PC-3 (cell line): ENCODE measurements at regions not wholly inside any gene's neighbourhood (a gene's known extent, or its start where the extent isn't known, plus 50 kb on each side); places are given as distances from the start of the nearest gene placed in this dataset.

Experiments
- ATAC-seq: fragments of 200-7000 bp; cut with Tn5 transposase; 2 replicates; pipeline ENCODE4 v1.9.1; 2020; ENCODE audit warnings: mild to moderate bottlenecking, moderate library complexity
- BruUV-seq: library from RNA; stranded (reverse); fragments of 400-500 nt; replicated peaks from 2 replicates; lab custom pipeline; 2021; lab: Mats Ljungman, UMichigan
- CTCF ChIA-PET: fragments of 300-600 bp; sonication (Branson Sonifier 250); formaldehyde crosslinking; loops from one replicate; lab custom pipeline; 2022; ENCODE audit warnings: antibody characterized with exemption; lab: Charles Lee
- POLR2A ChIA-PET: fragments of 300-600 bp; sonication (Branson Sonifier 250); formaldehyde crosslinking; loops from one replicate; lab custom pipeline; 2022; ENCODE audit warnings: antibody characterized with exemption; ENCODE audit not compliant: unreplicated experiment; lab: Charles Lee
- DNase-seq: peaks from one replicate; pipeline ENCODE4 v3.0.0-alpha.2; 2015
- H2AFZ ChIP-seq: fragments of 300-600 bp; sonication (generic); 2 replicates; pipeline ENCODE4 v1.6.0; 2016; ENCODE audit warnings: antibody characterized with exemption, low read length
- H3F3A ChIP-seq: fragments of 300-600 bp; sonication (generic); one replicate; pipeline ENCODE4 v1.6.0; 2017; ENCODE audit warnings: antibody characterized with exemption, low read length, control low read depth, mild to moderate bottlenecking; ENCODE audit not compliant: unreplicated experiment
- H3K27ac ChIP-seq: fragments of 300-600 bp; sonication (generic); 2 replicates; pipeline ENCODE4 v1.5.1; 2016; ENCODE audit warnings: mild to moderate bottlenecking, low read length
- H3K27me3 ChIP-seq: fragments of 300-600 bp; sonication (generic); 2 replicates; pipeline ENCODE4 v1.6.1; 2016; ENCODE audit warnings: low read length, mixed read lengths
- H3K36me3 ChIP-seq: fragments of 300-600 bp; sonication (generic); 2 replicates; pipeline ENCODE4 v1.6.1; 2016; ENCODE audit warnings: low read depth, mixed run types, low read length, mixed read lengths
- H3K4me1 ChIP-seq: fragments of 300-600 bp; sonication (generic); 2 replicates; pipeline ENCODE4 v1.5.1; 2016; ENCODE audit warnings: low read length; ENCODE audit not compliant: insufficient read depth
- H3K4me2 ChIP-seq: fragments of 300-600 bp; sonication (generic); 2 replicates; pipeline ENCODE4 v1.6.0; 2016; ENCODE audit warnings: low read length
- H3K4me3 ChIP-seq: fragments of 300-600 bp; sonication (generic); 2 replicates; pipeline ENCODE4 v1.5.1; 2016; ENCODE audit warnings: mild to moderate bottlenecking, low read length, mixed read lengths
- H3K79me2 ChIP-seq: fragments of 300-600 bp; sonication (generic); 2 replicates; pipeline ENCODE4 v1.6.1; 2017; ENCODE audit warnings: low read length, mixed read lengths
- H3K9ac ChIP-seq: fragments of 300-600 bp; sonication (generic); 2 replicates; pipeline ENCODE4 v1.6.0; 2016; ENCODE audit warnings: mild to moderate bottlenecking, low read length
- H3K9me2 ChIP-seq: fragments of 300-600 bp; sonication (generic); replicated peaks from 2 replicates; pipeline ENCODE4 v1.6.1; 2016; ENCODE audit warnings: mixed run types, low read length, mixed read lengths
- H3K9me3 ChIP-seq: fragments of 300-600 bp; sonication (generic); 2 replicates; pipeline ENCODE4 v1.6.1; 2016; ENCODE audit warnings: low read length, mixed read lengths
- H4K20me1 ChIP-seq: fragments of 300-600 bp; sonication (generic); 2 replicates; pipeline ENCODE4 v1.6.1; 2016; ENCODE audit warnings: low read length, mixed read lengths
- EZH2 ChIP-seq: fragments of 300-600 bp; sonication (generic); IDR thresholded peaks from one replicate; pipeline ENCODE4 v1.6.1; 2017; ENCODE audit warnings: antibody characterized with exemption, mild to moderate bottlenecking, low read length; ENCODE audit not compliant: unreplicated experiment
- EZH2phosphoT487 ChIP-seq: fragments of 300-600 bp; sonication (generic); IDR thresholded peaks from 2 replicates; pipeline ENCODE4 v1.6.1; 2018; ENCODE audit warnings: mild to moderate bottlenecking, antibody characterized with exemption, low read length, borderline replicate concordance
- intact Hi-C: fragments of 100-400 bp; cut with micrococcal nuclease; formaldehyde crosslinking; loops from 2 replicates; pipeline ENCODE4 v1.9.0; 2023
- TF ChIP-seq, protein P1 (sequence below): fragments of 300-600 bp; sonication (generic); conservative IDR thresholded peaks from 2 replicates; pipeline ENCODE4 v1.5.1; 2017; ENCODE audit warnings: antibody characterized with exemption, low read depth, mild to moderate bottlenecking, low read length

DNA sequence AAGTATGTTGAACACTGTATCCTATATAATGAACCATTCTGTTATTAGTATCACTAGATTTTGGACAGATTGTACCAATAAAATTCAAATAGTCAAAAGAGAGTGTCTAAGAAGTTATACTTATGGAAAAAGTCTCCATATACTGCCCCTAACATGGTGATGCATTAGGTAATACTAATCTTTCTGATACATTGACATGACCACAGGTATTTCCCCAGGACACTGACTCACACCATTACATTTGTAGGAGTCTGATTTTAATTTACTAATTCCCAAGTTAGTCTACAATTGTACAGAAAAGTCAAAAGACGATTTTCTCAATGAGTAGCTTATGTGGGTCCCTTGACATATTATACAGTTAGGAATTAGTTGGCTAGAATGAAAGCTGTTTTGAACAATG is 593.8 kb downstream of the ISL1 start:
- H3F3A ChIP-seq: no peaks in the 10 kb centered on the region
- no peaks in the 10 kb centered on the region for H3K27me3 ChIP-seq
- no peak overlapping the region for H3K4me2 ChIP-seq
- H3K79me2 ChIP-seq: no peaks in the 10 kb centered on the region
- DNase-seq: peak; percentile 2
- H3K9ac ChIP-seq: no peak overlapping the region
- CTCF ChIA-PET: no interaction called here
- ATAC-seq: no peak
- BruUV-seq: no TSS peak
- H3K9me2 ChIP-seq: no peaks in the 10 kb centered on the region
- H3K36me3 ChIP-seq: no peaks in the 10 kb centered on the region
- no peaks in the 10 kb centered on the region for H4K20me1 ChIP-seq
- H3K4me1 ChIP-seq: no peaks in the 10 kb centered on the region
- POLR2A ChIA-PET: no interaction called here
- H2AFZ ChIP-seq: no peak overlapping the region
- H3K27ac ChIP-seq: no peak overlapping the region
- TF ChIP-seq EZH2 (no peak), EZH2phosphoT487 (no peak)
- TF ChIP-seq, protein P1, sequence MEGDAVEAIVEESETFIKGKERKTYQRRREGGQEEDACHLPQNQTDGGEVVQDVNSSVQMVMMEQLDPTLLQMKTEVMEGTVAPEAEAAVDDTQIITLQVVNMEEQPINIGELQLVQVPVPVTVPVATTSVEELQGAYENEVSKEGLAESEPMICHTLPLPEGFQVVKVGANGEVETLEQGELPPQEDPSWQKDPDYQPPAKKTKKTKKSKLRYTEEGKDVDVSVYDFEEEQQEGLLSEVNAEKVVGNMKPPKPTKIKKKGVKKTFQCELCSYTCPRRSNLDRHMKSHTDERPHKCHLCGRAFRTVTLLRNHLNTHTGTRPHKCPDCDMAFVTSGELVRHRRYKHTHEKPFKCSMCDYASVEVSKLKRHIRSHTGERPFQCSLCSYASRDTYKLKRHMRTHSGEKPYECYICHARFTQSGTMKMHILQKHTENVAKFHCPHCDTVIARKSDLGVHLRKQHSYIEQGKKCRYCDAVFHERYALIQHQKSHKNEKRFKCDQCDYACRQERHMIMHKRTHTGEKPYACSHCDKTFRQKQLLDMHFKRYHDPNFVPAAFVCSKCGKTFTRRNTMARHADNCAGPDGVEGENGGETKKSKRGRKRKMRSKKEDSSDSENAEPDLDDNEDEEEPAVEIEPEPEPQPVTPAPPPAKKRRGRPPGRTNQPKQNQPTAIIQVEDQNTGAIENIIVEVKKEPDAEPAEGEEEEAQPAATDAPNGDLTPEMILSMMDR: no peak
- H3K4me3 ChIP-seq: no peak overlapping the region
- H3K9me3 ChIP-seq: no peaks in the 10 kb centered on the region
- intact Hi-C loops: no loop called here

DNA sequence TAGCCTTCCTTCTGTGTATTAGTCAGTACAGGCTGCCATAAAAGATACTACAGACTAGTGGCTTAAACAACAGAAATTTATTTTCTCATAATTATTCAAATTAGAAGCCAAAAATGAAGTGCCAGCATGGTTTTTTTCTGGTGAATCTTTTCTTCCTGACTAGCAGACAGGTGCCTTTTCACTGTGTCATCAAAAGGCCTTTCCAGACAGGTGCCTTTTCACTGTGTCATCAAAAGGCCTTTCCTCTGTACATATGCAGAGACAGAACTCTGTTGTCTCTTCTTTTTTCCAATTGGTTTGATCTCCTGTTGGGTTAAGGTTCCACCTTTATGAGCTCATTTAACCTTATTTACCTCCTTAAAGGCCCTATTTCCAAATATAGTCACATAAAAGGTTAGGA is 599.9 kb downstream of the ISL1 start:
- DNase-seq: no peak
- no TSS peak for BruUV-seq
- Histone ChIP-seq H4K20me1 (no peaks in the 10 kb centered on the region), H3K79me2 (no peaks in the 10 kb centered on the region), H3K36me3 (no peaks in the 10 kb centered on the region), H3K9me3 (no peaks in the 10 kb centered on the region), H3K27ac (no peak overlapping the region), H2AFZ (no peak overlapping the region), H3K4me1 (no peaks in the 10 kb centered on the region), H3K9me2 (no peaks in the 10 kb centered on the region), H3K4me3 (no peak overlapping the region), H3K4me2 (no peak overlapping the region), H3K27me3 (no peaks in the 10 kb centered on the region), H3K9ac (no peak overlapping the region), H3F3A (no peaks in the 10 kb centered on the region)
- no peak for ATAC-seq
- TF ChIP-seq EZH2phosphoT487 (no peak), EZH2 (no peak)
- TF ChIP-seq, protein P1: no peak
- ChIA-PET CTCF (no interaction called here), POLR2A (no interaction called here)
- intact Hi-C loops: no loop called here

DNA sequence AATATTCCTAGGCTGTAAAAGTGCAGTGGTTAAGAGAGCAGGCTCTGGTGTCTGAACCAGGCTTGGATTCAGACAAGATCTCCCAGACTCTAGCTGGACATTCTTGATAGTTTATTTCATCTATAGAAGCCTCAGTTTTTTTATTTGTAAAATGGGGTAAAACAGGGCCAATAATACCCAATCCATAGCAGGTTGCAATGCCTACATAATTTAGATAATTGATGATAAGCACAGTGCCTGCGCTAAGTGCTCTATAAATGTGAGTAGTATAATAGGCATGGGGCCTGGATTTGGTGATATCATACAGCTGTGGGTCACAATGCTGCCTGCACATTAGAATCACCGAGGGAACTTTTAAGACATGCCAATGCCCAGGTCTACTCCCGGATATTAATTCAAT is 603.5 kb downstream of the ISL1 start:
- intact Hi-C loops: no loop called here
- H3K36me3 ChIP-seq: no peaks in the 10 kb centered on the region
- no peaks in the 10 kb centered on the region for H4K20me1 ChIP-seq
- H3K27me3 ChIP-seq: no peaks in the 10 kb centered on the region
- H3K4me2 ChIP-seq: no peak overlapping the region
- no peak overlapping the region for H3K9ac ChIP-seq
- no peaks in the 10 kb centered on the region for H3K4me1 ChIP-seq
- no peak for TF ChIP-seq EZH2
- TF ChIP-seq, protein P1: no peak
- TF ChIP-seq EZH2phosphoT487: no peak
- no peaks in the 10 kb centered on the region for H3K79me2 ChIP-seq
- ChIA-PET CTCF (no interaction called here), POLR2A (no interaction called here)
- BruUV-seq: no TSS peak
- no peak overlapping the region for H3K4me3 ChIP-seq
- no peak overlapping the region for H3K27ac ChIP-seq
- no peak for ATAC-seq
- no peak for DNase-seq
- H3K9me2 ChIP-seq: no peaks in the 10 kb centered on the region
- H3K9me3 ChIP-seq: no peaks in the 10 kb centered on the region
- H2AFZ ChIP-seq: no peak overlapping the region
- H3F3A ChIP-seq: no peaks in the 10 kb centered on the region
